ENCODE measurements at regions not wholly inside any gene's neighbourhood (a gene's known extent, or its start where the extent isn't known, plus 50 kb on each side); places are given as distances from the start of the nearest gene placed in this dataset.

GRCh38 chr10:4546931-4547330, 279.1 kb upstream of the AKR1E2 start:
- TF ChIP-seq GATA3 (IDR thresholded peaks at IDR 0.05; ENCODE audit: low read depth, low read length), result no peak
- no peak for TF ChIP-seq GATA2 (IDR thresholded peaks at IDR 0.05; ENCODE audit: low read depth, low read length)

Measured in SH-SY5Y (cell line).